ENCODE measurements at regions not wholly inside any gene's neighbourhood (a gene's known extent, or its start where the extent isn't known, plus 50 kb on each side); places are given as distances from the start of the nearest gene placed in this dataset.

GRCh38 chr2:832635-833034 is 118.0 kb upstream of the SNTG2 start:
- Histone ChIP-seq H3K4me1 (ENCODE audit: control insufficient read depth in 2 of 2, insufficient read depth in 2 of 2, low read length in 2 of 2) (no peaks in the 10 kb centered on the region), H3K79me2 (ENCODE audit: control insufficient read depth, insufficient read depth, low read length) (no peaks in the 10 kb centered on the region), H3K4me2 (replicated peaks; ENCODE audit: low read depth, low read length, poor library complexity, severe bottlenecking) (no peak overlapping the region), H3K27me3 (replicated peaks in 1 of 4; ENCODE audit: control extremely low read depth in 1 of 4, control insufficient read depth in 3 of 4, insufficient read depth in 4 of 4, low read length in 3 of 4) (peaks cover 0 to 51% (median 4%) of the 10 kb centered on the region in 4 experiments), H3K36me3 (replicated peaks in 1 of 2; ENCODE audit: control extremely low read depth in 1 of 2, control insufficient read depth in 1 of 2, extremely low read depth in 1 of 2, insufficient read depth in 2 of 2, low read length in 1 of 2) (no peaks in the 10 kb centered on the region), H3K27ac (ENCODE audit: low read length in 2 of 2) (no peak overlapping the region), H3K9ac (ENCODE audit: low read length) (no peak overlapping the region), H3K9me3 (ENCODE audit: control extremely low read depth in 1 of 3, control insufficient read depth in 2 of 3, insufficient read depth in 1 of 3, low read length in 2 of 3) (no peaks in the 10 kb centered on the region), H2AFZ (ENCODE audit: insufficient read depth, low read depth, low read length, poor library complexity, severe bottlenecking) (no peak overlapping the region), H3K4me3 (ENCODE audit: control extremely low read depth in 1 of 5, extremely low read depth in 1 of 5, insufficient read depth in 1 of 5, low read depth in 2 of 5, low read length in 4 of 5) (no peak overlapping the region), H4K20me1 (ENCODE audit: control insufficient read depth, insufficient read depth, low read length, poor library complexity, severe bottlenecking) (no peaks in the 10 kb centered on the region)
- Mint-ChIP-seq H3K27me3 (peaks cover 40% of the 10 kb centered on the region), H3K4me3 (no peak overlapping the region), H3K9me3 (ENCODE audit: insufficient read depth) (no peaks in the 10 kb centered on the region), H3K4me1 (peaks cover 4% of the 10 kb centered on the region), H3K27ac (no peak overlapping the region)
- POLR2A ChIA-PET: no interaction called here
- CTCF ChIA-PET: no interaction called here
- intact Hi-C loops (cut with micrococcal nuclease): no loop called here
- ATAC-seq (ENCODE audit: low read depth) (no peak), DNase-seq (no peak)
- TF ChIP-seq, protein P1, sequence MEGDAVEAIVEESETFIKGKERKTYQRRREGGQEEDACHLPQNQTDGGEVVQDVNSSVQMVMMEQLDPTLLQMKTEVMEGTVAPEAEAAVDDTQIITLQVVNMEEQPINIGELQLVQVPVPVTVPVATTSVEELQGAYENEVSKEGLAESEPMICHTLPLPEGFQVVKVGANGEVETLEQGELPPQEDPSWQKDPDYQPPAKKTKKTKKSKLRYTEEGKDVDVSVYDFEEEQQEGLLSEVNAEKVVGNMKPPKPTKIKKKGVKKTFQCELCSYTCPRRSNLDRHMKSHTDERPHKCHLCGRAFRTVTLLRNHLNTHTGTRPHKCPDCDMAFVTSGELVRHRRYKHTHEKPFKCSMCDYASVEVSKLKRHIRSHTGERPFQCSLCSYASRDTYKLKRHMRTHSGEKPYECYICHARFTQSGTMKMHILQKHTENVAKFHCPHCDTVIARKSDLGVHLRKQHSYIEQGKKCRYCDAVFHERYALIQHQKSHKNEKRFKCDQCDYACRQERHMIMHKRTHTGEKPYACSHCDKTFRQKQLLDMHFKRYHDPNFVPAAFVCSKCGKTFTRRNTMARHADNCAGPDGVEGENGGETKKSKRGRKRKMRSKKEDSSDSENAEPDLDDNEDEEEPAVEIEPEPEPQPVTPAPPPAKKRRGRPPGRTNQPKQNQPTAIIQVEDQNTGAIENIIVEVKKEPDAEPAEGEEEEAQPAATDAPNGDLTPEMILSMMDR (IDR thresholded peaks at IDR 0.05): no peak
- TF ChIP-seq EZH2 (IDR thresholded peaks at IDR 0.05; ENCODE audit: borderline replicate concordance, insufficient read depth, low read depth, low read length, poor library complexity, severe bottlenecking): no peak
- no CpG with 5 or more reads among the region's 2 CpGs for WGBS (ENCODE audit: insufficient coverage)

DNA sequence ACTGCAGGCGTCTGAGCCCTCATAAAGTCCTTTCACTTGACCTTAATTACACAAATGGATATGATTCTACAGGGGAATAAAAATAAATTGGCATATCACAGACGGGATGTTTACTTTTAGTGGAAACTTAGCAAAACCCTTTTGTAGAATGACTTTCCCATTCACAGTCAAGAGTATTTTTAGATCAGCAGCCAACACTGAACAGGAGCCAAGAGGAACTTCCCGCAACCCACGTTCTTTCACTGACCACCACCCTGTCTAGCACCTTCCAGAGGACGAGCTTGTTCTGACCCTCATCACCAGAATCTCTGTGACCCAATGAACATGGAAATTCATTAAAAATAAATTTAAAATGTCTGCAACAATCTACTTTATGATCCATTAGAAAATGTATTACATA is 119.0 kb upstream of the SNTG2 start:
- Histone ChIP-seq H3K79me2 (ENCODE audit: control insufficient read depth, insufficient read depth, low read length) (no peaks in the 10 kb centered on the region), H3K4me1 (ENCODE audit: control insufficient read depth in 2 of 2, insufficient read depth in 2 of 2, low read length in 2 of 2) (no peaks in the 10 kb centered on the region), H3K4me2 (replicated peaks; ENCODE audit: low read depth, low read length, poor library complexity, severe bottlenecking) (no peak overlapping the region), H3K27me3 (replicated peaks in 1 of 4; ENCODE audit: control extremely low read depth in 1 of 4, control insufficient read depth in 3 of 4, insufficient read depth in 4 of 4, low read length in 3 of 4) (peaks cover 0 to 51% (median 4%) of the 10 kb centered on the region in 4 experiments), H2AFZ (ENCODE audit: insufficient read depth, low read depth, low read length, poor library complexity, severe bottlenecking) (no peak overlapping the region), H3K4me3 (ENCODE audit: control extremely low read depth in 1 of 5, extremely low read depth in 1 of 5, insufficient read depth in 1 of 5, low read depth in 2 of 5, low read length in 4 of 5) (no peak overlapping the region), H3K9me3 (ENCODE audit: control extremely low read depth in 1 of 3, control insufficient read depth in 2 of 3, insufficient read depth in 1 of 3, low read length in 2 of 3) (no peaks in the 10 kb centered on the region), H3K36me3 (replicated peaks in 1 of 2; ENCODE audit: control extremely low read depth in 1 of 2, control insufficient read depth in 1 of 2, extremely low read depth in 1 of 2, insufficient read depth in 2 of 2, low read length in 1 of 2) (no peaks in the 10 kb centered on the region), H4K20me1 (ENCODE audit: control insufficient read depth, insufficient read depth, low read length, poor library complexity, severe bottlenecking) (no peaks in the 10 kb centered on the region), H3K9ac (ENCODE audit: low read length) (no peak overlapping the region), H3K27ac (ENCODE audit: low read length in 2 of 2) (no peak overlapping the region)
- TF ChIP-seq, protein P1 (IDR thresholded peaks at IDR 0.05): no peak
- no peak for TF ChIP-seq EZH2 (IDR thresholded peaks at IDR 0.05; ENCODE audit: borderline replicate concordance, insufficient read depth, low read depth, low read length, poor library complexity, severe bottlenecking)
- ChIA-PET CTCF (no interaction called here), POLR2A (no interaction called here)
- Mint-ChIP-seq H3K27me3 (peaks cover 40% of the 10 kb centered on the region), H3K9me3 (ENCODE audit: insufficient read depth) (no peaks in the 10 kb centered on the region), H3K4me3 (no peak overlapping the region), H3K4me1 (peaks cover 4% of the 10 kb centered on the region), H3K27ac (no peak overlapping the region)
- ATAC-seq (ENCODE audit: low read depth) (no peak), DNase-seq (no peak)
- intact Hi-C loops (cut with micrococcal nuclease): no loop called here
- 50% methylated on average over 2 of the region's 5 CpGs for WGBS (ENCODE audit: insufficient coverage)
